Tongue (tissue), 1 donor: ENCODE measurements at regions not wholly inside any gene's neighbourhood (a gene's known extent, or its start where the extent isn't known, plus 50 kb on each side); places are given as distances from the start of the nearest gene placed in this dataset.
"Not testable (repeated sequence)": the region's sequence is repeated elsewhere in the genome, so short reads cannot be mapped to it uniquely, and the experiment has no call there.

Experiments used
- DNase-seq: peaks from one replicate; pipeline ENCODE4 v3.0.0-alpha.2; 2015

DNA sequence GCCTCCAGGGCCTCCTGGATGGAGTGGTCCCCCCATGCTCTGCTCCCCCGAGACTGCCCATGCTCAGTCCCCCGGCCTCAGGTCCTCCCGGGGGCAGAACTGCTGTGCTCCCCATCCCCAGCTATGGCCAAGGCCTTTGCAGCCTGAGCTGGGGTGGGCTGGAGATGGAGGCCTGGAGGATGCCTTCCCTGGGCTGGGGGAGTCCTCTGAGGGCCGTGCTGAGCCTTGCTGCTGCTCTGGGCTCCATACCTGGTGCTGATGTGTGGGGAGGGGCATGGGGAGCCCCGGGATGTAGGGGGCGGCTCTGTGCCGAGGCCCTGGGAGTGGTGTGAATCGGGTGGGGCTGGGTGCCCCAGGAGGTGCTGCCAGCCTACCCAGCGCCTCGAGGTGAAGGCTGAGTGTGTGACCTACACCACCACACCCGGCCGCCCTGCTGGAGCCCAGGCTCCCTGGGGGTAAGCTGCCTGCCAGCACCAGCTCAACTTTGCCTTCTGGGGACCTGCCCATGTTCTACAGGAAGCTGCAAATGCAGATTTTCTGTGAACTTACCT, 109.5 kb downstream of the UNCX start:
- no peak for DNase-seq

DNA sequence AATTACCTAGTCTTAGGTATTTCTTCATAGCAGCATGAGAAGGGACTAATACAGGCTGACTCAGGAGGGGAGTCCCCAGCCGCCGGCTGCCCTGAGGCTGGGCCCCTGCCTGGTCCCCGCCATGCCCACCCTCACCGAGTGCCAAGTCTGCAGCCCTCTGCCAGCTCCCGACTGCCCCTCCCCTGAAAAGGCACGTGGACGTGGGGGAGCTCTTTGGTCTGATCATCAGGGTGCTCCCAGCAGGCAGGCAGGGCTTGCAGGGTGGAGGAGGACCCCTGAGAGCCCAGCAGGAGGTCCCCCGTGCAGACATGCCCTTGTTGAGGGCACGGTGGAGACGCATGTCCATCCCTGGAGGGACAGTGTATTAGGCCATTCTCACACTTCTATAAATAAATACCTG, 110.9 kb downstream of the UNCX start:
- DNase-seq, result no peak

DNA sequence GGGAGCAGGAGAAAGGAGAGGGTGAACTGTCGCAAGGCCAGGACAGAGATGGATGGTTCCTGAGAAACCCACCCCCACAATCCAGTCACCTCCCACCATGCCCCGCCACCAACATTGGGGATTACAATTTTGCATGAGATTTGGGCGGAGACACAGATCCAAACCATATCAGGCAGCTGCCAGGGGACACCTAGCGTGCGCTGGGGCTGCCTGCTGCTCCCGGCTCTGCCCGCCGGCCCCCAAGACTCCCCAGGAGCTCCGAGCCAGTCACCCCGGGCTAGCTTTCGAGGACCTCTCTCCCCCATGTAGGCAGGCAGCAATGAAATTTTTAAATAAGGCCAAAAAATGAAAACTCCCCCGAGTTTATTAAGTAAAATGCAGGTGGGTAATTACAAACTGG, 111.7 kb downstream of the UNCX start:
- DNase-seq, result no peak

DNA sequence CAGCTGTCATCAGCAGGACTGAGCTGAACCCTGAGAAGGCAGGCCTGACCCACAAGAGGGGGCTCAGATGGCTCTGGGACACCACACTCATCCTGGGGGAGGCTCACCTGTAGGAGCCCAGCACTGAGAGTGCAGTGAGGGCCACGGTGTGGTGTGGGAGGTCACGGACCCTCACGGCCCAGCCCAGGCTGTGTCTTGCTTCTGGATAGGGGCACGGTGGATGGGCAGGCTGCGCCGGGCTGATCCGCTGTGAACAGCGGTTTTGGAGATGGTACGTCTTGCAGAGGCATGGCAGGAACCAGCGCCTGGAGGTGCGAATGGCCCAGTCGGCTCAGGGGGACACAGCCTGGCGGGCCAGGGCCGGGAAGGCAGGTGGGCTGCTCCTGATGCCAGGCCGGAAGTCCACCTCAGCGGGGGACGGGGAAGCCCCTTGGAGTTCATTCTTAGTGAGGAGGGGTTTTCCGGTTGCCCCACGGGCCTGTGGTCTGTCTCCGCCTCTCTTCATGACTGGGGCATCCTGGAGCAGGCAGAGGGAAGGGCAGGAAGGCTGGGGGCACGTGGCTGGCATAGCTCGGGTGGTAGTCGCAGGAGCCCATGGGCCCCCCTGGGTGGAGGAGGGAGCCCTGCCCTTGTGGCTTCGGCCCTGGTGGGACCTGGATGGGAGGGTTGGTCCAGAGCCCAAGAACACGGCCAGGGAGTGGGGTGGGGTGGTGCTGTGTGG, 112.5 kb downstream of the UNCX start:
- DNase-seq, result no peak

DNA sequence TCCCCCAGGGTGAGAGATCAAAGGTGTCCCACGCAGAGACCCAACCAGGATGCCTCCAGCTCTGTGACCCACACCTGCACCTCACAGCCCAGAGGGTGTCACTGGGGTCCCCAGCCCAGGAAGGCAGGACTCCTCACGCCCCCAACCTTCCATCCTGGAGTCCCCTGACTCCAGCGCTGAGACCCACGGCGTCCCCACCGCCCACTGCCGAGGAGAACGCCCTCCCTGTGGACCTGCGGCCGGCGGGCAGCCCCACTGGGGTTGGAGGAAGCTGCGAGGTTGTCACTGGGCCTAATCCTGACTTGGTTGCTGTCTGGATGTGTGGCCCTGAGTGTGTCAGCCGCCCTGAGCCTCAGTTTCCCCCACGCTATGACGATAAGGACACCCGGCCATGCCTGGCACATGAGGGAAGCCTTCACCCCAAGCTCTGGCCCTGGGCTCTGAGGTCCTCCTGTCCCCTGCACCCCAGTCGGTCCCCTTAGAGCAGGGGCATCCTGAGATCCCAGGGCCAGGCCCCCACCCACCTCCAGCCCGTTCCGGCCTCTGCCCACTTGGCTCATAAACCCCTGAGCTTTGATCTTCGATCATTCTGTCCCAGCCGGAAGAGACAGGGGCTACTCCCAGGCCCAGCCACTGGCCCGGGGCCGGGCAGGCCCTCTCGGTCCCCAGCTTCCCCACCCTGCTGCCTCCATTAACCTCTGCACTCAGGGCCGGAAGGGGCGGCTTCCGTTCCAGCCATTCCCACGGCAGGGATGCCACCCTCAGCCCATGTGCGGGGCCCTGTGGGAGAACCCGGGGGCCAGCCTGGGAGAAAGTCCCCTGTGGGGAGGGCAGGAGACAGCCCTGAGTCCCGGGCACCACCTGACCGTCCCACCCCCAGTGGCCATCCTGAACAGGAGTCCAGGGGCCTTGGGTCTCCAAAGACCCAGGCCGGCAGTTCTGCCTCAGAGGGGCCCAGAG, 113.2 kb downstream of the MICALL2 start:
- no peak for DNase-seq

- no peak for DNase-seq
These were observed 112.4 kb downstream of the MICALL2 start for GRCh38 chr7:1346851-1347250.

GRCh38 chr7:1348096-1348822, 111.0 kb downstream of the MICALL2 start:
- no peak for DNase-seq

- no peak for DNase-seq
These were observed 110.4 kb downstream of the MICALL2 start for GRCh38 chr7:1348823-1349335.

- DNase-seq, result no peak
These were observed 109.9 kb downstream of the MICALL2 start for GRCh38 chr7:1349351-1349761.

GRCh38 chr7:1351881-1352625, 107.2 kb downstream of the MICALL2 start:
- no peak for DNase-seq

- DNase-seq, result no peak
These were observed 106.5 kb downstream of the MICALL2 start for GRCh38 chr7:1352656-1353271.

- DNase-seq, result no peak
These were observed 104.4 kb downstream of the MICALL2 start for GRCh38 chr7:1354661-1355567.

- no peak for DNase-seq
These were observed 103.5 kb downstream of the MICALL2 start for GRCh38 chr7:1355568-1356340.

GRCh38 chr7:1356853-1357252, 102.4 kb downstream of the MICALL2 start:
- not testable (repeated sequence) for DNase-seq

- DNase-seq, result not testable (repeated sequence)
These were observed 102.0 kb downstream of the MICALL2 start for GRCh38 chr7:1357260-1357600.

GRCh38 chr7:1357601-1358271, 101.5 kb downstream of the MICALL2 start:
- DNase-seq, result no peak

DNA sequence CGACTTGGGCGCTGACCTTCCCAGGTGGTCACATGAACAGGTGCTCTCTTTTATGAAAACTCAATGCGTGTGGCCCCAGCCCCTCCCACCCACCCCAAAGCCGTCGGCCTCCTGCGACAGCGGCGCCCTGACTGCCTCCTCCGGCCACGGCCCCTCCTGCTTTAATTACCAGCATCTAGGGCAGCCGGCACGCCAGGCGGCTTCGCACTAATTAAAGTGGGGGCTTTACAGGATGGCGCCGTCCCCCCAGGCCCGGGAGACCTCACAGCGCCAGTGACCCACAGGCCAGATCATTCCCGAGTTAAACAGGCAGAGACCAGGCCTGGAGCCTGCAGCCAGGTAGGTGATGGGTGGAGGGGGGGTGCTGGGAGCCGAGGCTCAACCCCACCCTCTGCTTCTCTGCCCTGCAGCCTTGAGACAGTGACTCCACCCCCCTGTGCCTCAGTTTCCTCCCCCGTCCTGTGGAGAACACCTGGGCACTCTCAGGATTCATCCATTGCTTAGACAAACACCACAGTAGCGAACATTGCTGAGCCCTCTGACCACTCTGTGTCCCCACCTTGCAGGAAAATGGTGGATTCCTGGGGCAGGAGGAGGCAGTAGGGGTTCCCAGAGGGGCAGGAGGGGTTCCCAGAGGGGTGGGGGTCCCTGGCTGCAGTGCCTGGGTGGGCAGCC, 100.8 kb downstream of the MICALL2 start:
- DNase-seq, result no peak

DNA sequence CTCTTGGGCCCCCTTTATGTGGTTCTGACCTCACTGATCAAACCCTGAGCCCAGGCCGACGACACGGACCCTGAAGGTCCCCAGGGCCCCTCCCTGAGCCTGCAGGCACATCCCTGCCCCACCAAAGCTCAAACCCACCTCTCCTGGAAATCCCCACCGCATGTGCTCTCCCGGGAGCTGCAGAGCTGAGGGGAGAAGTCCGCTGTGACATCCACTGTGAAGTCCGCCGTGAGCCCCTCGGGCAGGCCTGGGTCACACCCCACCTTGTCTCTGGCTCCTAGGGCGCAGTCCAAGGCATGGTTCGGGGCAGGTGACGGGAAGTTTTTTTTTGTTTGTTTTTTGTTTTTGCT, 100.2 kb downstream of the MICALL2 start:
- DNase-seq, result no peak
